K562 (cell line): ENCODE measurements at regions not wholly inside any gene's neighbourhood (a gene's known extent, or its start where the extent isn't known, plus 50 kb on each side); places are given as distances from the start of the nearest gene placed in this dataset.

Source experiments
- CC2D1A ChIP-seq: fragments of 450-650 bp; IDR thresholded peaks from 2 replicates; pipeline ENCODE4 v1.6.1; 2017; ENCODE audit warnings: mild to moderate bottlenecking
- CCNT2 ChIP-seq: IDR thresholded peaks from 2 replicates; pipeline ENCODE4 v1.6.1; 2011; ENCODE audit warnings: borderline replicate concordance, low read depth, mild to moderate bottlenecking, moderate library complexity, mixed read lengths, low read length; ENCODE audit not compliant: insufficient read length; ENCODE audit errors: extremely low read depth
- FIP1L1 ChIP-seq: fragments of 200-400 bp; formaldehyde crosslinking; IDR thresholded peaks from 2 replicates; pipeline ENCODE4 v1.6.1; 2018; ENCODE audit warnings: mild to moderate bottlenecking, low read depth, low read length; ENCODE audit not compliant: poor library complexity, severe bottlenecking
- PTTG1 ChIP-seq: fragments of 450-650 bp; IDR thresholded peaks from 2 replicates; pipeline ENCODE4 v1.6.1; 2016; ENCODE audit warnings: low read depth, mild to moderate bottlenecking, missing genetic modification characterization, missing compliant biosample characterization
- SIRT6 ChIP-seq: IDR thresholded peaks from one replicate; pipeline ENCODE4 v1.6.1; 2012; ENCODE audit warnings: low read depth, mild to moderate bottlenecking, control low read depth, inconsistent platforms, low read length, moderate library complexity
- SMARCA4 ChIP-seq: fragments of 450-650 bp; IDR thresholded peaks from 2 replicates; pipeline ENCODE4 v1.6.1; 2016
- ZNF507 ChIP-seq: conservative IDR thresholded peaks from 2 replicates; pipeline ENCODE4 v1.6.1; 2017; ENCODE audit warnings: missing genetic modification characterization, missing compliant biosample characterization
- ZNF584 ChIP-seq: fragments of 200-800 bp; sonication (Bioruptor generic); IDR thresholded peaks from 2 replicates; pipeline ENCODE4 v1.6.1; 2016; ENCODE audit warnings: low read depth, mild to moderate bottlenecking, missing genetic modification characterization, missing compliant biosample characterization
- TF ChIP-seq, protein P1 (sequence below): fragments of 250-450 bp; sonication (Bioruptor Pico); IDR thresholded peaks from 2 replicates; pipeline ENCODE4 v1.5.0; 2021; ENCODE audit warnings: mild to moderate bottlenecking, borderline replicate concordance
- TF ChIP-seq, protein P2 (sequence below): fragments of 450-650 bp; IDR thresholded peaks from 2 replicates; pipeline ENCODE4 v1.6.1; 2016; ENCODE audit warnings: antibody characterized with exemption
- TF ChIP-seq, protein P3 (sequence below): fragments of 150-350 bp; IDR thresholded peaks from 2 replicates; pipeline ENCODE4 v1.6.1; 2014; ENCODE audit warnings: low read depth, mild to moderate bottlenecking, low read length, borderline replicate concordance
- TF ChIP-seq, protein P4 (sequence below), 2 experiments: fragments of 450-650 bp in 1 of 2; sonication (generic) in 1 of 2; formaldehyde crosslinking in 1 of 2; IDR thresholded peaks in 1 of 2; conservative IDR thresholded peaks in 1 of 2; 2 replicates each; pipeline versions ENCODE4 v1.6.1 to v1.8.1; 2016 to 2023; ENCODE audit warnings: mild to moderate bottlenecking in 2 of 2, moderate library complexity in 2 of 2, inconsistent platforms in 1 of 2, missing genetic modification reagents in 1 of 2
- TF ChIP-seq, protein P5 (sequence below): sonication (generic); formaldehyde crosslinking; IDR thresholded peaks from 2 replicates; pipeline ENCODE4 v1.8.0; 2022; ENCODE audit warnings: mild to moderate bottlenecking, missing genetic modification reagents
- TF ChIP-seq, protein P6 (sequence below): fragments of 250-450 bp; sonication (Bioruptor Pico); IDR thresholded peaks from 2 replicates; pipeline ENCODE4 v1.5.1; 2021; ENCODE audit warnings: mild to moderate bottlenecking

DNA sequence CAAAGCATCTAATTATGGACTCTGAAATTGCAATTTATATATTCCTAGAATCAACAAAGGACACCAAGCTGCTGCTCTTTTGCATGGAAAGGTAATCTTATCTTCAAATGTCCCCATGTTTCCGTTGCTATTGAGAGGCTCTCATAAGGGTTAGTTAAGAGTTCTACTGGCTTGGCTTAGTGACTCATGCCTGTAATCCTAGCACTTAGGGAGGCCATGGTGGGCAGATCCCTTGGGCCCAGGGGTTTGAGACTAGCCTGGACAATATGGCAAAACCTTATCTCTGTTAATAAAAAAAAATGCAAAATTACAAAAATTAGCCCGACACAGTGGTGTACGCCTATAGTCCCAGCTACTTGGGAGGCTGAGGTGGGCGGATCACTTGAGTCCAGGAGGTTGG, 93.4 kb upstream of the RAPGEF2 start (continued):
- TF ChIP-seq ZNF584 (CRISPR knock-in tag) (no peak), SMARCA4 (peak; percentile 47), FIP1L1 (no peak), ZNF507 (tag) (no peak), SIRT6 (no peak), PTTG1 (tag) (no peak), CCNT2 (no peak), CC2D1A (no peak)
- TF ChIP-seq, protein P1, sequence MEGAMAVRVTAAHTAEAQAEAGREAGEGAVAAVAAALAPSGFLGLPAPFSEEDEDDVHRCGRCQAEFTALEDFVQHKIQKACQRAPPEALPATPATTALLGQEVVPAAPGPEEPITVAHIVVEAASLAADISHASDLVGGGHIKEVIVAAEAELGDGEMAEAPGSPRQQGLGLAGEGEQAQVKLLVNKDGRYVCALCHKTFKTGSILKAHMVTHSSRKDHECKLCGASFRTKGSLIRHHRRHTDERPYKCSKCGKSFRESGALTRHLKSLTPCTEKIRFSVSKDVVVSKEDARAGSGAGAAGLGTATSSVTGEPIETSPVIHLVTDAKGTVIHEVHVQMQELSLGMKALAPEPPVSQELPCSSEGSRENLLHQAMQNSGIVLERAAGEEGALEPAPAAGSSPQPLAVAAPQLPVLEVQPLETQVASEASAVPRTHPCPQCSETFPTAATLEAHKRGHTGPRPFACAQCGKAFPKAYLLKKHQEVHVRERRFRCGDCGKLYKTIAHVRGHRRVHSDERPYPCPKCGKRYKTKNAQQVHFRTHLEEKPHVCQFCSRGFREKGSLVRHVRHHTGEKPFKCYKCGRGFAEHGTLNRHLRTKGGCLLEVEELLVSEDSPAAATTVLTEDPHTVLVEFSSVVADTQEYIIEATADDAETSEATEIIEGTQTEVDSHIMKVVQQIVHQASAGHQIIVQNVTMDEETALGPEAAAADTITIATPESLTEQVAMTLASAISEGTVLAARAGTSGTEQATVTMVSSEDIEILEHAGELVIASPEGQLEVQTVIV (CRISPR knock-in tag), result no peak
- TF ChIP-seq, protein P2, sequence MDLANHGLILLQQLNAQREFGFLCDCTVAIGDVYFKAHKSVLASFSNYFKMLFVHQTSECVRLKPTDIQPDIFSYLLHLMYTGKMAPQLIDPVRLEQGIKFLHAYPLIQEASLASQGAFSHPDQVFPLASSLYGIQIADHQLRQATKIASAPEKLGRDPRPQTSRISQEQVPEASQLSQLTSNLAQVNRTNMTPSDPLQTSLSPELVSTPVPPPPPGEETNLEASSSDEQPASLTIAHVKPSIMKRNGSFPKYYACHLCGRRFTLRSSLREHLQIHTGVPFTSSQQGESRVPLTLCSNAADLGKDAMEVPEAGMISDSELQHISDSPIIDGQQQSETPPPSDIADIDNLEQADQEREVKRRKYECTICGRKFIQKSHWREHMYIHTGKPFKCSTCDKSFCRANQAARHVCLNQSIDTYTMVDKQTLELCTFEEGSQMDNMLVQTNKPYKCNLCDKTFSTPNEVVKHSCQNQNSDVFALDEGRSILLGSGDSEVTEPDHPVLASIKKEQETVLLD, result no peak
- TF ChIP-seq, protein P3, sequence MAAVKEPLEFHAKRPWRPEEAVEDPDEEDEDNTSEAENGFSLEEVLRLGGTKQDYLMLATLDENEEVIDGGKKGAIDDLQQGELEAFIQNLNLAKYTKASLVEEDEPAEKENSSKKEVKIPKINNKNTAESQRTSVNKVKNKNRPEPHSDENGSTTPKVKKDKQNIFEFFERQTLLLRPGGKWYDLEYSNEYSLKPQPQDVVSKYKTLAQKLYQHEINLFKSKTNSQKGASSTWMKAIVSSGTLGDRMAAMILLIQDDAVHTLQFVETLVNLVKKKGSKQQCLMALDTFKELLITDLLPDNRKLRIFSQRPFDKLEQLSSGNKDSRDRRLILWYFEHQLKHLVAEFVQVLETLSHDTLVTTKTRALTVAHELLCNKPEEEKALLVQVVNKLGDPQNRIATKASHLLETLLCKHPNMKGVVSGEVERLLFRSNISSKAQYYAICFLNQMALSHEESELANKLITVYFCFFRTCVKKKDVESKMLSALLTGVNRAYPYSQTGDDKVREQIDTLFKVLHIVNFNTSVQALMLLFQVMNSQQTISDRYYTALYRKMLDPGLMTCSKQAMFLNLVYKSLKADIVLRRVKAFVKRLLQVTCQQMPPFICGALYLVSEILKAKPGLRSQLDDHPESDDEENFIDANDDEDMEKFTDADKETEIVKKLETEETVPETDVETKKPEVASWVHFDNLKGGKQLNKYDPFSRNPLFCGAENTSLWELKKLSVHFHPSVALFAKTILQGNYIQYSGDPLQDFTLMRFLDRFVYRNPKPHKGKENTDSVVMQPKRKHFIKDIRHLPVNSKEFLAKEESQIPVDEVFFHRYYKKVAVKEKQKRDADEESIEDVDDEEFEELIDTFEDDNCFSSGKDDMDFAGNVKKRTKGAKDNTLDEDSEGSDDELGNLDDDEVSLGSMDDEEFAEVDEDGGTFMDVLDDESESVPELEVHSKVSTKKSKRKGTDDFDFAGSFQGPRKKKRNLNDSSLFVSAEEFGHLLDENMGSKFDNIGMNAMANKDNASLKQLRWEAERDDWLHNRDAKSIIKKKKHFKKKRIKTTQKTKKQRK, result no peak
- TF ChIP-seq, protein P4, sequence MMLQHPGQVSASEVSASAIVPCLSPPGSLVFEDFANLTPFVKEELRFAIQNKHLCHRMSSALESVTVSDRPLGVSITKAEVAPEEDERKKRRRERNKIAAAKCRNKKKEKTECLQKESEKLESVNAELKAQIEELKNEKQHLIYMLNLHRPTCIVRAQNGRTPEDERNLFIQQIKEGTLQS (IDR thresholded peaks at IDR 0.05), result peak; percentile 69
- TF ChIP-seq, protein P4 (CRISPR knock-in tag; conservative IDR thresholded peaks at IDR 0.05), result no peak
- TF ChIP-seq, protein P5, sequence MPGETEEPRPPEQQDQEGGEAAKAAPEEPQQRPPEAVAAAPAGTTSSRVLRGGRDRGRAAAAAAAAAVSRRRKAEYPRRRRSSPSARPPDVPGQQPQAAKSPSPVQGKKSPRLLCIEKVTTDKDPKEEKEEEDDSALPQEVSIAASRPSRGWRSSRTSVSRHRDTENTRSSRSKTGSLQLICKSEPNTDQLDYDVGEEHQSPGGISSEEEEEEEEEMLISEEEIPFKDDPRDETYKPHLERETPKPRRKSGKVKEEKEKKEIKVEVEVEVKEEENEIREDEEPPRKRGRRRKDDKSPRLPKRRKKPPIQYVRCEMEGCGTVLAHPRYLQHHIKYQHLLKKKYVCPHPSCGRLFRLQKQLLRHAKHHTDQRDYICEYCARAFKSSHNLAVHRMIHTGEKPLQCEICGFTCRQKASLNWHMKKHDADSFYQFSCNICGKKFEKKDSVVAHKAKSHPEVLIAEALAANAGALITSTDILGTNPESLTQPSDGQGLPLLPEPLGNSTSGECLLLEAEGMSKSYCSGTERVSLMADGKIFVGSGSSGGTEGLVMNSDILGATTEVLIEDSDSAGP (CRISPR knock-in tag), result no peak
- TF ChIP-seq, protein P6, sequence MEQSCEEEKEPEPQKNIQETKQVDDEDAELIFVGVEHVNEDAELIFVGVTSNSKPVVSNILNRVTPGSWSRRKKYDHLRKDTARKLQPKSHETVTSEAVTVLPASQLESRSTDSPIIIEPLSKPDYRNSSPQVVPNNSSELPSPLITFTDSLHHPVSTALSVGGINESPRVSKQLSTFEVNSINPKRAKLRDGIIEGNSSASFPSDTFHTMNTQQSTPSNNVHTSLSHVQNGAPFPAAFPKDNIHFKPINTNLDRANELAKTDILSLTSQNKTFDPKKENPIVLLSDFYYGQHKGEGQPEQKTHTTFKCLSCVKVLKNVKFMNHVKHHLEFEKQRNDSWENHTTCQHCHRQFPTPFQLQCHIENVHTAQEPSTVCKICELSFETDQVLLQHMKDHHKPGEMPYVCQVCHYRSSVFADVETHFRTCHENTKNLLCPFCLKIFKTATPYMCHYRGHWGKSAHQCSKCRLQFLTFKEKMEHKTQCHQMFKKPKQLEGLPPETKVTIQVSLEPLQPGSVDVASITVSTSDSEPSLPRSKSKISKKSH (CRISPR knock-in tag), result no peak
